ENCODE measurements at regions not wholly inside any gene's neighbourhood (a gene's known extent, or its start where the extent isn't known, plus 50 kb on each side); places are given as distances from the start of the nearest gene placed in this dataset.
"Not testable (repeated sequence)": the region's sequence is repeated elsewhere in the genome, so short reads cannot be mapped to it uniquely, and the experiment has no call there.

- intact Hi-C loops (cut with DNase I): no loop called here
- no peak for DNase-seq (ENCODE audit: low spot score)
These were observed 380.9 kb downstream of the TLE1 start for GRCh38 chr9:81308404-81308803.

GRCh38 chr9:81307791-81308190, 381.6 kb downstream of the TLE1 start:
- intact Hi-C loops (cut with DNase I); DNase-seq (ENCODE audit: low spot score): not testable (repeated sequence)

GRCh38 chr9:81305561-81306182, 383.7 kb downstream of the TLE1 start:
- DNase-seq (ENCODE audit: low spot score): no peak
- intact Hi-C loops (cut with DNase I): no loop called here

- no peak for DNase-seq (ENCODE audit: low spot score)
- intact Hi-C loops (cut with DNase I): no loop called here
These were observed 385.7 kb downstream of the TLE1 start for GRCh38 chr9:81303658-81304057.

DNA sequence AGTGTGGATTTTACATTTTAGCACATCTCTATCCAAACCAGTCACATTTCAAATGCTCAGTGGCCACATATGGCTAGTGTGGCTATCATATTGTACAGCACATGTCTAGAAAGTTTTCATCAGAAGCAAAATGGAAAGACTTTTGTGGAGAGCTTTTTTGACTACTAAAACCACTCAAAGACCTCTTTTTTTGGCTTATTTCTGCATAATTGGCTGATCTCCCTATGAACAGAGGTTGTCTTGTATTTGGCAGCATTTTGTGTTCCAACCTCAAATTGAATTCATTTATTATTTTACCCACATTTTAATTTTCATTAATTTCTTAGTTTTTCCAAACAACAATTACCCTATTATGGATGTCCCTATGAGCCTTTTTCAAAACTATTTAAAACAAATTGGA, 395.7 kb downstream of the TLE1 start:
- intact Hi-C loops (cut with DNase I): no loop called here
- DNase-seq (ENCODE audit: low spot score): no peak

DNA sequence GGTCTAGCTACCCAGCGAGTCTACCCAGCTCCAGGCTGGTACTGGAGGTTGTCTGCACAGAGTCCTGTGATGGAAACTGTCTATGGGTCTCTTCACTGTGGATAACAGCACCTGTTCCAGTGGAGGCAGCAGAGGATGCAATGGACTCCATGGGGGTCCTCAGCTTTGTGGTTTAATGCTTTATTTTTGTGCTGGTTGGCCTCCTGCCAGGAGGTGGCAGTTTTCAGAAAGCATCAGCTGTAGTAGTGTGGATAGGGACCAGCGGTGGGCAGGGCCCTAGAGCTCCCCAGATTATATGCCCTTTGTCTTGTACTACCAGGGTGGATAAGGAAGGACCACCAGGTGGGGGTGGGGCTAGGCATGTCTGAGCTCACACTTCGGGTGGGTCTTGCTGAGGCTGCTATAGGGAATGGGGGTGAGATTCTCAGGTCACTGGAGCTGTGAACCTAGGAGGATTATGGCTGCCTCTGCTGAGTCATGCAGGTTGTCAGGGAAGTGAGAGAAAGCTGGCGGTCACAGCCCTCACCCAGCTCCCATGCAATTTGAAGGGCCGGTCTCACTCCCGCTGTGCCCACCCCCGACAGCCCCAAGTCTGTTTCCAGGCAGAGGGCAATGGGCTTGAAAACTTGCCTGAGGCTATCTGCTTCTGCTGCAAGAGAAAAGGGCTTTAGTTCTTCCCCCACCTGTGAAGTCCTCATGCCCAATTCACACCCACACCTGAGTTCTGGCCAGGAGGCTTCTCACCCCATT, 397.1 kb downstream of the TLE1 start:
- intact Hi-C loops (cut with DNase I): no loop called here
- DNase-seq (ENCODE audit: low spot score): no peak

GRCh38 chr9:81289622-81290021, 399.7 kb downstream of the TLE1 start:
- intact Hi-C loops (cut with DNase I): no loop called here
- no peak for DNase-seq (ENCODE audit: low spot score)

DNA sequence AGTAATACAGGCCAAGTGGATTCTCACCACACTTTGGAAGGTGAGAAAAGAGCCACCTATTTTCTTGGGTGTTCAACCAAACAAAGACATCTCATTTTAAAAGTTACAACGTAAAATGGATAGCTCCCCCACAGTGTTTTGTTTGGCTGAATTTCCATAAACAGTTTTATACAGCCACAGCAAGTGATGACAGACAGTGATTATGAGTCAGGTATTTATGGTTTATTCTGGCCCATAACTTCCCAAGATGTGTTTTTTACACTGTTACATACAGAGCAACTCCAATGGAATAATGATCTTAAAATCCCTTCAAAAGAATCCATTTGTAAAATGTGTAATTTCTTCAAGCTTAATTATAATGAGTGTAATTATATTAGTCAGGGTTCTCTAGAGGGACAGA, 421.3 kb downstream of the TLE1 start:
- intact Hi-C loops (cut with DNase I): no loop called here
- DNase-seq (ENCODE audit: low spot score): no peak

GRCh38 chr9:81266674-81267073, 422.7 kb downstream of the TLE1 start:
- intact Hi-C loops (cut with DNase I): no loop called here
- DNase-seq (ENCODE audit: low spot score): no peak

DNA sequence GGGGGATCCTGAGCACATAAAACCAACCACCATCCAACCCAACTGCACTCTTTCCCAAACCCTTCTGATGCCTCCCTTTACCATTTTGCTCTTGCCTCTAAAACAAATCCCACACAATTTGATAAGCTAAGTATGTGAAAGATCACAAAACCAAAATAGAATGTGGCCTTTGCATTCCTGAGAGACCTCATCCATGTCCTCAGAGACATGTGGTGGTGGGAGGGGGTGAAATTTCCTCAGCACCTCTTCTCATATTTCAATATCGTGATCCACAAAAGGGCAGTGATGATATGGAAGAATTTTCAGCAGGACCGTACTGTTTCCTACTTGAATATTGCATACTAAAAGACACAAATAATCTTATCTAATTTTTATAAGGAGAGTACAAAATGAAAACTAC, 423.3 kb downstream of the TLE1 start:
- no peak for DNase-seq (ENCODE audit: low spot score)
- intact Hi-C loops (cut with DNase I): no loop called here

DNA sequence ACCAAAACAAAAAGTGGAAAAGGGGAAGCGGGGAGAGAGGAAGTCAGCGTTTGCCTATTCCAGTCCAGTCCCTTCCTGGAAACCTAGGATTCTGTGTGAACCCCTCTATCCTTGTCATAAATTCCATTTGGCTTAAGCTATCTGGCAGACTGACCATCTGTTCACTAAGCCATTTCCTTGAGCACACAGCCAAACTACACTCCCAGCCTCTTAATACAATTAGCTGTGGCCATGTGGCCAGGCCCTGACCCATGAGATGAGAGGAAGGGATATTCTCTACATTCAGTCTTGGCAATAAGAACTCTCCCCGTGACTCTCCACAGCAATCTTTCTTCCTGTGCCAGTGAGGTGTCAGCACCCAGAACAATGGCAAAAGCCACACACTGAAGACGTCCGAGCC, 424.8 kb downstream of the TLE1 start:
- DNase-seq (ENCODE audit: low spot score): no peak
- intact Hi-C loops (cut with DNase I): no loop called here

DNA sequence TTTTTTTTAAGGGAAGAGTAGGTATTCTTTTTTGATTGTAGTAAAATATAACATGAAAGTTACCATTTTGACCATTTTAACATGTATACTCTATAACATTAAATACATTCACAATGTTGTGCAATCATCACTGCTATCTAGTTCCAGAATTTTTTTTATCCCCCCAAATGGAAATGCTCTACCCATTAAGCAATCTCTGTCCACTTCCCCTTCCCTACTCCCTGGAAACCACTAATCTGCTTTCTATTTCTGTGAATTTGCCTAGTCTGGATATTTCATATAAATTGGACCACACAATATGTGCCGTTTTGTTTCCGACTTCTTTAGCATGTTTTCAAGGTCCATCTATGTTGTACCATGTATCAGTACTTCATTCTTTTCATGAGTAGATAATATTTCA, 429.5 kb downstream of the TLE1 start:
- DNase-seq (ENCODE audit: low spot score): no peak
- intact Hi-C loops (cut with DNase I): no loop called here

DNA sequence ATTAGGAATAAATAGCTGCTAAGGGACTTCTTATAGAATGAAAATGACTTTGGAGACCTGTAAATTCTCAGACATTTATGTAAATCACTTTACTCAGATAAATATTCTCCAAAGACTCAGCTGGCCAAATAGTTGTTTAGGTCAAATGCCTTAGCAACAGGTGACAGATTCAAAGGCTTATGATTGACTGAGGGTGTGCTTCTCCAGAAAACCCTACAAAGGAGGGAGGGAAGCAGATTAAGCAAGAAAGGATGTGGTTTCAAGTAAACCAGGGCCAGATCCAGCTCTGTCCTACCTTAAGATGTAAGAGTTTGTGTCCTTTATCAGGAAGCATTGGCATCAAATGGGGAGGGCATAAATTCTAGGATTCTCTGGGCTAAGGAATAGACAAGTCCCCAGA, 433.0 kb downstream of the TLE1 start:
- no peak for DNase-seq (ENCODE audit: low spot score)
- intact Hi-C loops (cut with DNase I): no loop called here

- intact Hi-C loops (cut with DNase I): no loop called here
- no peak for DNase-seq (ENCODE audit: low spot score)
These were observed 438.7 kb downstream of the TLE1 start for GRCh38 chr9:81250606-81251005.

DNA sequence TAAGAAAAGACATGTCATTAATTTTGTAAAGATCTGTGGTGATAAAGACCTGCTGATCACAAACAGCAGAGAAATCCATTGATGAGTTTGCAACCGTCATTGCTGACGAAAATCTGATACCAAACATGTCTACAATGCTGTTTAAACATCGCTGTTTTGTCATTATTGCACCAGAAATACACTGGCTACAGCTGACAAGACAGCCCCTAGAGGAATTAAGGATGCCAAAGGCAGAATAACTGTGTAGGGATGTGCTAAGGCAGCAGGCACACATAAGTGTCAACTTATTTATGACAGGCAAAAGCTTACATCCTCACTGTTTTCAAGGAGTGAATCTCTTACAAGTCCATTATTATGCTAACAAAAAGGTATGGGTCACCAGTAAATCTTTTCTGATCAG, 439.3 kb downstream of the TLE1 start:
- intact Hi-C loops (cut with DNase I): no loop called here
- DNase-seq (ENCODE audit: low spot score): no peak

GRCh38 chr9:81245254-81245956, 443.9 kb downstream of the TLE1 start:
- no peak for DNase-seq (ENCODE audit: low spot score)
- intact Hi-C loops (cut with DNase I): no loop called here

- DNase-seq (ENCODE audit: low spot score): no peak
- intact Hi-C loops (cut with DNase I): no loop called here
These were observed 444.7 kb downstream of the TLE1 start for GRCh38 chr9:81244631-81245030.

GRCh38 chr9:81242866-81243265, 446.5 kb downstream of the TLE1 start:
- DNase-seq (ENCODE audit: low spot score): no peak
- intact Hi-C loops (cut with DNase I): no loop called here

- no peak for DNase-seq (ENCODE audit: low spot score)
- intact Hi-C loops (cut with DNase I): no loop called here
These were observed 450.0 kb downstream of the TLE1 start for GRCh38 chr9:81239388-81239787.

GRCh38 chr9:81237565-81238231, 451.6 kb downstream of the TLE1 start:
- no peak for DNase-seq (ENCODE audit: low spot score)
- intact Hi-C loops (cut with DNase I): no loop called here
